IPS-15b (cell line): ENCODE measurements at regions not wholly inside any gene's neighbourhood (a gene's known extent, or its start where the extent isn't known, plus 50 kb on each side); places are given as distances from the start of the nearest gene placed in this dataset.

Experiments
- H3K27me3 ChIP-seq: one replicate; pipeline ENCODE4 v1.6.1; 2013; ENCODE audit warnings: low read length; ENCODE audit not compliant: control insufficient read depth, insufficient read depth
- H3K36me3 ChIP-seq: one replicate; pipeline ENCODE4 v1.6.1; 2013; ENCODE audit warnings: low read length; ENCODE audit not compliant: control insufficient read depth, insufficient read depth
- H3K4me1 ChIP-seq: one replicate; pipeline ENCODE4 v1.6.1; 2013; ENCODE audit warnings: mild to moderate bottlenecking, low read length; ENCODE audit not compliant: control insufficient read depth, insufficient read depth
- H3K4me3 ChIP-seq: one replicate; pipeline ENCODE4 v1.5.1; 2013; ENCODE audit warnings: low read depth, low read length
- H3K9ac ChIP-seq: one replicate; pipeline ENCODE4 v1.6.1; 2013; ENCODE audit warnings: low read depth, mild to moderate bottlenecking, low read length
- H3K9me3 ChIP-seq: one replicate; pipeline ENCODE4 v1.6.1; 2013; ENCODE audit warnings: mild to moderate bottlenecking, low read length; ENCODE audit not compliant: control insufficient read depth, insufficient read depth

- no peaks in the 10 kb centered on the region for H3K27me3 ChIP-seq
- no peak overlapping the region for H3K9ac ChIP-seq
Measured at GRCh38 chr2:180763263-180763989, 217.0 kb upstream of the UBE2E3 start.

DNA sequence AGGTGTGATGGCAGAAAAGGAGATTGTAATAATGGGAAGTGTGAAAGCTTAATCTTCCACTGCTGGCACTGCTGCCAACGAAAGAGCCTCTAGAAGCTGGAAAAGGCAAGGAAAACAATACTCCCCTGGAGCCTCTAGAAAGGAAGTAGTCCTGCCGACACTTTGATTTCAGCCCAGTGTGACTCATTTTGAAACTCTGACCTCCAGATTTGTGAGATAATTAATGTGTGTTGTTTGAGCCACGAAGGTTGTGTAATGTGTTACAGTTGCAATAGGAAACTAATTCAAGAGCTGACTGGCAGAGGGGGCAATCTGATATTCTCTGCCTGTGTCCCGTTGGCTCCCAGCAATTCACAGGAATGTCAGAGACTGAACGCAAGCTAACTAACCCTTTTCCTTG lies 219.2 kb upstream of the UBE2E3 start:
- Histone ChIP-seq H3K36me3 (no peaks in the 10 kb centered on the region), H3K9me3 (no peaks in the 10 kb centered on the region), H3K9ac (no peak overlapping the region), H3K4me1 (no peaks in the 10 kb centered on the region), H3K4me3 (no peak overlapping the region), H3K27me3 (no peaks in the 10 kb centered on the region)

More at GRCh38 chr2:180763263-180763989, 217.0 kb upstream of the UBE2E3 start:
- H3K4me1 ChIP-seq, result no peaks in the 10 kb centered on the region
- H3K36me3 ChIP-seq, result no peaks in the 10 kb centered on the region
- H3K4me3 ChIP-seq, result no peak overlapping the region
- H3K9me3 ChIP-seq, result no peaks in the 10 kb centered on the region

DNA sequence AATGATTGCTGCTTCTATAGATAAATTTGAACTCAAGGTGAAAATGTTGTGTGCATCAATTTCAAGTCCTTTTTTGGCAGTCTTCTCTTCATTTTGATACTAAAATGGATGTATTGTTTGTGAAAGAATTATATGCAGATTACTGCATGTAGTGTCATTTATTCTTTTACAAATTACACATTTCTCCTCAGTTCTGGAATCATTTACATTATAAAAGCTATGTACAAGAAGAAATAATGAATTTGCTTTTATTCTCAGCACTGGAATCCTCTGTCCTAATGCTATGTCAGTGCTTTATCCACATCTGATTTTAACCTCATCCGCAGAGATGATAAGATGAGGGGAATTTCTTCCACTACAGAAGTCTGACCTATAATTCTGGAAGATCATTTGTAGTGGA lies 220.8 kb upstream of the UBE2E3 start:
- Histone ChIP-seq H3K4me1 (no peaks in the 10 kb centered on the region), H3K36me3 (no peaks in the 10 kb centered on the region), H3K4me3 (no peak overlapping the region), H3K27me3 (no peaks in the 10 kb centered on the region), H3K9me3 (no peaks in the 10 kb centered on the region), H3K9ac (no peak overlapping the region)

DNA sequence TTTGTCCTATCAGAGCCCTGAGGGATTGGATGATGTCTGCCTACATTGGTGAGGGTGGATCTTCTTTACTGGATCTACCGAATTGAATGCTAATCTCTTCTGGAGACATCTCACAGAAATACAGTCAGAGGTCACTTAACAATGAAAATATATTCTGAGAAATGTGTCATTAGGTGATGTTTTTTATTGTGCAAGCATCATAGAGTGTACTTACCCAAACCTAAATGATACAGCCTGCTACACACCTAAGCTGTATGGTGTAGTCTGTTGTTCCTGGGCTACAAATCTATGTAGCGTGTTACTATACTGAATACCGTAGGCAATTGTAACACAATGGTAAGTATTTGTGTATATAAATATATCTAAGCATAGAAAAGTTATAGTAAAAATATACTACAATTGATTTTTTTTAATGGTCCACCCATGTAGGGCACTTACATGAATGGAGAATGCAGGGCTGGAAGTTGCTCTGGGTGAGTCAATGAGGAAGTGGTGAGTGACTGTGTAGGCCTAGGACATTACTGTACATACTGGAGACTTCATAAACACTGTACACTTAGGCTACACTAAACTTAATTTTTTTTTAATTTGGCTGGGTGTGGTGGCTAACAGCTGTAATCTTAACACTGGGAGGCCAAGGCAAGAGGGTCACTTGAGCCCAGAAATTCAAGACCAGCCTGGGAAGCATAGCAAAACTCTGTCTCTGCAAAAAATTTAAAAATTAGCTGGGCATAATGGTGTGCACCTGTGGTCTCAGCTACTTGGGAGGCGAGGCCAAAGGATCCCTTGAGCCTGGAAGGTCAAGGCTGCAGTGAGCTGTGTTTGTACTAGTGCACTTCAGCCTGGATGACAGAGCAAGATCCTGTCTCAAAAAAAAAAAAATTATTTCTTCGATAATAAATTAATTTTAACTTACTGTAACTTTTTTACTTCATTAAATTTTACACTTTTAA lies 226.3 kb upstream of the UBE2E3 start:
- no peaks in the 10 kb centered on the region for H3K9me3 ChIP-seq

DNA sequence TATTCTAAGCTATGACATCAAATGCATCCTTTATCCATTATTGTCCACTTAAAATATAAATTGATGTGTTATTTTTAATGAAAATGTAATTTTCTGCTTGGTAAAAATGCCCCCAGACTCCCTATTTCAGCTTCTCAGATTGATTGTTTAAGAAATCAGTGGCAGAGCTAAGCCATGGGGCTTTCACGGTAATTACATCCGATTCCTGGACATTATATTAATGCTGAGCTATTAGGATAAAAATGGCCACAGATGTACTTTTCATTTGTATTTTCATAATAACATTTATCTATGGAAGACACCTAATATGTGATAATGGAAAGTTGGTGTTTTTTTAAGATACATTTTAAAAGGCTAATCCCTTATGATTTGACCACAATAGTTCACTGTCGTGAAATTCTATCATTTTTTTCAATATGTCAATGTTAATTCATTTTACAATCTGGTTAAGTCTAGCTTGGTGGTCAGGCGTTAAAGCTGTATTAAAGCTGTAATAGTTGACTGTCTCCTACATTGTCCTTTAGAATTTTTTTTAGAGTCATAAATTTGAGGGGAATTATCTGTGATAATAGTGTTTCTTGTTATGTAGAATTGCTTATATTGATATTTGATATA lies 229.0 kb upstream of the UBE2E3 start:
- Histone ChIP-seq H3K27me3 (no peaks in the 10 kb centered on the region), H3K4me3 (no peak overlapping the region), H3K9me3 (no peaks in the 10 kb centered on the region), H3K4me1 (no peaks in the 10 kb centered on the region), H3K9ac (no peak overlapping the region), H3K36me3 (no peaks in the 10 kb centered on the region)

More for the DNA sequence above, 226.3 kb upstream of the UBE2E3 start:
- Histone ChIP-seq H3K4me1 (no peaks in the 10 kb centered on the region), H3K36me3 (no peaks in the 10 kb centered on the region), H3K27me3 (no peaks in the 10 kb centered on the region), H3K4me3 (no peak overlapping the region), H3K9ac (no peak overlapping the region)

DNA sequence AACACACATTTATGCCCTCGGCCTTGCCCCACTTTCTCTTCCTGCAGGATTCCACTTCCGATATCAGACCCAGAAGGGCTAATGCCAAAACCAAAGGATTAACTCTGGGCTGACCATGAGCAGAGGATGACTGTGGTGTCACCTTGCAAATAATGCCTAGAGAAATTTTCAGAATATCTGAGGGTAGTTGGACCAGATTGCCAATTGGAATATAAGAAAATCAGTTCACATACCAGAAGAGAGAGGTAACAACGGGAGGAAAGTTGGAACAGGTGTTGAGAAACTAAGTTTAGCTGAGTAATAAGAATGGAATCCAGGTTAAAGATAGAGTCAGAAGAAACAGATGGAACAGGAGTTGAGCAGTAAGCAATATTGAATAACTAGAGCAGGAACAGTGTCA lies 232.7 kb upstream of the UBE2E3 start:
- no peak overlapping the region for H3K9ac ChIP-seq
- H3K36me3 ChIP-seq, result no peaks in the 10 kb centered on the region
- no peaks in the 10 kb centered on the region for H3K9me3 ChIP-seq
- H3K4me1 ChIP-seq, result no peaks in the 10 kb centered on the region
- no peak overlapping the region for H3K4me3 ChIP-seq
- H3K27me3 ChIP-seq, result no peaks in the 10 kb centered on the region

- Histone ChIP-seq H3K4me1 (no peaks in the 10 kb centered on the region), H3K9me3 (no peaks in the 10 kb centered on the region), H3K27me3 (no peaks in the 10 kb centered on the region), H3K36me3 (no peaks in the 10 kb centered on the region), H3K9ac (no peak overlapping the region), H3K4me3 (no peak overlapping the region)
Measured at GRCh38 chr2:180743401-180743800, 237.0 kb upstream of the UBE2E3 start.

GRCh38 chr2:180742801-180743200 lies 237.6 kb upstream of the UBE2E3 start:
- Histone ChIP-seq H3K27me3 (no peaks in the 10 kb centered on the region), H3K36me3 (no peaks in the 10 kb centered on the region), H3K9ac (no peak overlapping the region), H3K4me1 (no peaks in the 10 kb centered on the region), H3K4me3 (no peak overlapping the region), H3K9me3 (no peaks in the 10 kb centered on the region)

DNA sequence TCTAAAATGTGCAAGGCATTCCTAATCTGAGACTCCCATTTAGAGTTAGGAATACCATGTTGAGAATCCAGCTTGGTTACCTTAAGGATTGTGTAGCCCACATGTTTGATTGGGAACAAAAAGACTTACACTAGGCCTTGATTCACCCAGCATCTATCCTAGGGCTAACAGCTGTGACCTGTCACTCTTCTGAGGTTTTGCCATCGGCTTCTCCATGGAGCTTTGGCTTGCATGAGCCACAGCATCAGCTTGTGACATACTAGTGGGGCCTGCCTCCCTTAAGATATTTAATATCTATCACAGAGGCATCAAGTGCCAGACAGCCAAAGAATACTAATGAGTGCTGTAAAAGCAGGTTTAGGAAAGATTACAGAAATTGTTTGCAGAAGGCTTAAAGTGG lies 241.3 kb upstream of the UBE2E3 start:
- Histone ChIP-seq H3K9ac (no peak overlapping the region), H3K9me3 (no peaks in the 10 kb centered on the region), H3K36me3 (no peaks in the 10 kb centered on the region), H3K27me3 (no peaks in the 10 kb centered on the region), H3K4me3 (no peak overlapping the region), H3K4me1 (no peaks in the 10 kb centered on the region)

- Histone ChIP-seq H3K4me1 (no peaks in the 10 kb centered on the region), H3K4me3 (no peak overlapping the region), H3K27me3 (no peaks in the 10 kb centered on the region), H3K36me3 (no peaks in the 10 kb centered on the region), H3K9me3 (no peaks in the 10 kb centered on the region), H3K9ac (no peak overlapping the region)
Measured at GRCh38 chr2:180735799-180736198, 244.6 kb upstream of the UBE2E3 start.

DNA sequence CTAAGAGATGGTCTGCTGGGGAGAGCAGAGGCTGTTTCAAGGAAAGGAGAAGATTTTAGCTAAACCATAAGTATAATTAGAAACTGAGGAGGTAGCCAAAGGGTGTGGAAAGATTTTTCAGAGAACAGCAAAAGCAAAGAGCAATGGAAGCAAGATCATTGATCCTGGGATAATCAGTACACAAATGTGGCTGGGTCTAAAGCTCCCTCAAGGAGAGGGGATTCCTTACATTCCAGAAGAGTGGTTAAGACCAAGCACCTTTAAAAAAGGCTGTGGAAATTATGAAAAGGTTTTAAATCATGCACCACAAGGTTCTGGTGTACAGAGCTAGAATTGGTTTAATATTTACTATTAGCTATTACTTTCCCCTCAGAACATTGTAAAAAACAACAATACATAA lies 246.0 kb upstream of the UBE2E3 start:
- no peaks in the 10 kb centered on the region for H3K27me3 ChIP-seq
- H3K4me1 ChIP-seq, result no peaks in the 10 kb centered on the region
- no peaks in the 10 kb centered on the region for H3K36me3 ChIP-seq
- H3K9me3 ChIP-seq, result no peaks in the 10 kb centered on the region
- no peak overlapping the region for H3K9ac ChIP-seq
- H3K4me3 ChIP-seq, result no peak overlapping the region
